HL-60 (cell line): ENCODE measurements at regions not wholly inside any gene's neighbourhood (a gene's known extent, or its start where the extent isn't known, plus 50 kb on each side); places are given as distances from the start of the nearest gene placed in this dataset.

Experiments used
- CTCF ChIP-seq: IDR thresholded peaks from one replicate; pipeline ENCODE4 v1.5.1; 2011; ENCODE audit warnings: low read length, control low read depth, inconsistent platforms; ENCODE audit not compliant: insufficient read depth
- GABPA ChIP-seq: IDR thresholded peaks from 2 replicates; pipeline ENCODE4 v1.6.1; 2012; ENCODE audit warnings: low read depth
- POLR2AphosphoS5 ChIP-seq: IDR thresholded peaks from 2 replicates; pipeline ENCODE4 v1.6.1; 2012; ENCODE audit warnings: low read depth

DNA sequence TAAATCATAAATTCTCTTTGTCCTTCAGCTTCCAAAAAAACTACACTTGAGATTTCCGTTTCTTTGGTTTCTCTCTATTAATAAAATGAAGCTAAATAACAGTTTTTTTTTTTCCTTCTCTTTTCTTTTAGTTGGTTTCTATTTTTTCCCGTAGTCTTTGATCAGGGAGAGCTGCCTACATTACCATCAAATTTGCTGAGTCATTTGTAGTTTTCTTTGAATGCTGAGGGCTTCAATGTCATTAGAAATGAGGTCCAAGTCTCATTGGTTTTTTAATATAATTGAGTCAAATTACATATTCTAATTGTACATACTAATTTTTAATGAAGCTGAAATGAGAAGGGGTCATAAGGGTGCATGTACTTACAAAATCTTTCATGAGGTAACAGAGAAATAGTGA is 550.2 kb downstream of the GBA3 start:
- TF ChIP-seq POLR2AphosphoS5 (no peak), CTCF (no peak), GABPA (no peak)
